IMR-90 (cell line): ENCODE measurements at regions not wholly inside any gene's neighbourhood (a gene's known extent, or its start where the extent isn't known, plus 50 kb on each side); places are given as distances from the start of the nearest gene placed in this dataset.

ENCODE experiments used
- POLR2A ChIP-seq: IDR thresholded peaks from 2 replicates; pipeline ENCODE4 v1.6.1; 2012; ENCODE audit warnings: mild to moderate bottlenecking, low read depth, low read length
- TF ChIP-seq, protein P1 (sequence below): conservative IDR thresholded peaks from 2 replicates; pipeline ENCODE4 v1.5.1; 2012; ENCODE audit warnings: mild to moderate bottlenecking, low read depth, low read length, improper control_type of control experiment
- TF ChIP-seq, protein P2 (sequence below): fragments of 150-350 bp; IDR thresholded peaks from 2 replicates; pipeline ENCODE4 v1.6.1; 2016; ENCODE audit warnings: low read depth, mild to moderate bottlenecking, low read length, moderate library complexity, borderline replicate concordance

DNA sequence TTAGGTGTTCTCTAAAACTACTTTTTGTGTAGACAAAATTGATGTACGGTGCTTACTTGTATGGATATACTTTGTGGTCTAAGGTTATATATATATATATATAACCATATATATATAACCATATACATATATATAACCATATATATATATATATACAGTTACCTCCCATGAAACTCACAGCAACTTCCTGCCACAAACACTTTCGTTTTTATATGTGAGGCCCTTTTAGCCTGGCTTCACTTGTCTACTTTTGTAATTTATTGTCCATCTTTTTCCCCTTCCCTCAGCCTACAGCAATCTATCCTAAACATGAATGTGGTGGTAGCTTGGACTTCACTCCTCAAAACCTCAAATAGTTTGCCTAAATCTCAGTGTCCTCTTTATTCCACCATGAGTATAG, 72.8 kb upstream of the NPFFR2 start:
- no peak for TF ChIP-seq POLR2A
- TF ChIP-seq, protein P1, sequence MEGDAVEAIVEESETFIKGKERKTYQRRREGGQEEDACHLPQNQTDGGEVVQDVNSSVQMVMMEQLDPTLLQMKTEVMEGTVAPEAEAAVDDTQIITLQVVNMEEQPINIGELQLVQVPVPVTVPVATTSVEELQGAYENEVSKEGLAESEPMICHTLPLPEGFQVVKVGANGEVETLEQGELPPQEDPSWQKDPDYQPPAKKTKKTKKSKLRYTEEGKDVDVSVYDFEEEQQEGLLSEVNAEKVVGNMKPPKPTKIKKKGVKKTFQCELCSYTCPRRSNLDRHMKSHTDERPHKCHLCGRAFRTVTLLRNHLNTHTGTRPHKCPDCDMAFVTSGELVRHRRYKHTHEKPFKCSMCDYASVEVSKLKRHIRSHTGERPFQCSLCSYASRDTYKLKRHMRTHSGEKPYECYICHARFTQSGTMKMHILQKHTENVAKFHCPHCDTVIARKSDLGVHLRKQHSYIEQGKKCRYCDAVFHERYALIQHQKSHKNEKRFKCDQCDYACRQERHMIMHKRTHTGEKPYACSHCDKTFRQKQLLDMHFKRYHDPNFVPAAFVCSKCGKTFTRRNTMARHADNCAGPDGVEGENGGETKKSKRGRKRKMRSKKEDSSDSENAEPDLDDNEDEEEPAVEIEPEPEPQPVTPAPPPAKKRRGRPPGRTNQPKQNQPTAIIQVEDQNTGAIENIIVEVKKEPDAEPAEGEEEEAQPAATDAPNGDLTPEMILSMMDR = no peak
- TF ChIP-seq, protein P2, sequence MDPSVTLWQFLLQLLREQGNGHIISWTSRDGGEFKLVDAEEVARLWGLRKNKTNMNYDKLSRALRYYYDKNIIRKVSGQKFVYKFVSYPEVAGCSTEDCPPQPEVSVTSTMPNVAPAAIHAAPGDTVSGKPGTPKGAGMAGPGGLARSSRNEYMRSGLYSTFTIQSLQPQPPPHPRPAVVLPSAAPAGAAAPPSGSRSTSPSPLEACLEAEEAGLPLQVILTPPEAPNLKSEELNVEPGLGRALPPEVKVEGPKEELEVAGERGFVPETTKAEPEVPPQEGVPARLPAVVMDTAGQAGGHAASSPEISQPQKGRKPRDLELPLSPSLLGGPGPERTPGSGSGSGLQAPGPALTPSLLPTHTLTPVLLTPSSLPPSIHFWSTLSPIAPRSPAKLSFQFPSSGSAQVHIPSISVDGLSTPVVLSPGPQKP = no peak
